ENCODE measurements at regions not wholly inside any gene's neighbourhood (a gene's known extent, or its start where the extent isn't known, plus 50 kb on each side); places are given as distances from the start of the nearest gene placed in this dataset.

- no peak overlapping the region for H3K4me3 ChIP-seq (ENCODE audit: low read depth, low read length)
- no peak for TF ChIP-seq CTCF (IDR thresholded peaks at IDR 0.05; ENCODE audit: low read depth, low read length)
Measured at GRCh38 chr6:122063076-122063475, 336.4 kb upstream of the HSF2 start.

GRCh38 chr6:122063761-122064160 is 335.7 kb upstream of the HSF2 start:
- H3K4me3 ChIP-seq (ENCODE audit: low read depth, low read length): no peak overlapping the region
- no peak for TF ChIP-seq CTCF (IDR thresholded peaks at IDR 0.05; ENCODE audit: low read depth, low read length)

- TF ChIP-seq CTCF (IDR thresholded peaks at IDR 0.05; ENCODE audit: low read depth, low read length): no peak
- no peak overlapping the region for H3K4me3 ChIP-seq (ENCODE audit: low read depth, low read length)
Measured at GRCh38 chr6:122066200-122066599, 333.3 kb upstream of the HSF2 start.

DNA sequence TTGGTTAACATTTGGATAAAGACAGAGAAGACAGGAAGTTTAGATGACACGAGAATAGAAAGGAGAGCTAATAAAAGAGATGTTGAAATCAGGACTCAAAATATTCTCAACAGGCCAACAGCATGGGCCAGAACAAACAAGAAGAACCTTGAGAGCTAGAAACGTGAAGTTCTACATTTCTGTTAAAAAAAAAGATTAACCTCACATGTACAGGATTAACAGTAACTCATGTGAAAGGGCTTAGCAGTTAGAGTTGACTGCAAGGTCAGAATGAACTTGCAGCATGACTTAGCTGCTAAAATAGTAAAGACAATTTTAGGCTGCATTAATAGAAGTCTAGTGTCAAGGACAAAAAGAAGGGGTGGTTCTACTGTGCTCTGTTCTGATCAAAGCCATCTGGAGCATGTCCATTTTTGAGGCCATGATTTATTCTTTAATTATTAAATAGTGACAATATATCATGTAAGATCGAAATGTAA is 331.1 kb upstream of the HSF2 start:
- no peak overlapping the region for H3K4me3 ChIP-seq (ENCODE audit: low read depth, low read length)
- no peak for TF ChIP-seq CTCF (IDR thresholded peaks at IDR 0.05; ENCODE audit: low read depth, low read length)

GRCh38 chr6:122069932-122070331 is 329.5 kb upstream of the HSF2 start:
- H3K4me3 ChIP-seq (ENCODE audit: low read depth, low read length): no peak overlapping the region
- no peak for TF ChIP-seq CTCF (IDR thresholded peaks at IDR 0.05; ENCODE audit: low read depth, low read length)

GRCh38 chr6:122072014-122072647 is 327.3 kb upstream of the HSF2 start:
- TF ChIP-seq CTCF (IDR thresholded peaks at IDR 0.05; ENCODE audit: low read depth, low read length): no peak
- no peak overlapping the region for H3K4me3 ChIP-seq (ENCODE audit: low read depth, low read length)

GRCh38 chr6:122075084-122075838 is 324.2 kb upstream of the HSF2 start:
- no peak overlapping the region for H3K4me3 ChIP-seq (ENCODE audit: low read depth, low read length)
- no peak for TF ChIP-seq CTCF (IDR thresholded peaks at IDR 0.05; ENCODE audit: low read depth, low read length)

Measured in WI38 (cell line).